CD4-positive, CD25-positive, alpha-beta regulatory T cell (primary cell): ENCODE measurements at regions not wholly inside any gene's neighbourhood (a gene's known extent, or its start where the extent isn't known, plus 50 kb on each side); places are given as distances from the start of the nearest gene placed in this dataset.

Source experiments
- ATAC-seq, 2 donors: fragments of 150-1000 bp; cut with Tn5 transposase; one replicate each; pipeline ENCODE4 v1.10.0; 2021; ENCODE audit warnings: low read depth in 2 of 2, moderate number of reproducible peaks in 2 of 2, moderate library complexity in 1 of 2
- DNase-seq, 3 donors: peaks; one replicate each; pipeline versions ENCODE4 v3.0.0 to v3.0.0-alpha.2; 2012 to 2022; ENCODE audit warnings: mixed read lengths in 1 of 3
- H3K27ac ChIP-seq: one replicate; pipeline ENCODE4 v1.7.0; 2013; ENCODE audit warnings: mild to moderate bottlenecking, low read length; ENCODE audit not compliant: insufficient read depth, poor library complexity, severe bottlenecking
- H3K27me3 ChIP-seq: one replicate; pipeline ENCODE4 v1.7.0; 2013; ENCODE audit warnings: low read length; ENCODE audit not compliant: control insufficient read depth, insufficient read depth
- H3K36me3 ChIP-seq: one replicate; pipeline ENCODE4 v1.7.0; 2013; ENCODE audit warnings: mild to moderate bottlenecking, low read length, moderate library complexity; ENCODE audit not compliant: control insufficient read depth, insufficient read depth
- H3K4me1 ChIP-seq: 2 replicates; pipeline ENCODE4 v1.7.0; 2013; ENCODE audit warnings: mild to moderate bottlenecking, low read length; ENCODE audit not compliant: insufficient read depth, control insufficient read depth, poor library complexity, severe bottlenecking
- H3K4me3 ChIP-seq: one replicate; pipeline ENCODE4 v1.7.0; 2013; ENCODE audit warnings: low read depth, mild to moderate bottlenecking, low read length, moderate library complexity
- H3K9me3 ChIP-seq, 2 experiments: 1 replicate in 1 of 2; 2 replicates in 1 of 2; pipeline ENCODE4 v1.7.0; 2013; ENCODE audit warnings: low read length in 2 of 2, mild to moderate bottlenecking in 1 of 2, moderate library complexity in 1 of 2; ENCODE audit not compliant: control insufficient read depth in 2 of 2
- H3K27ac Mint-ChIP-seq, 3 donors: one replicate each; pipeline ENCODE4 v1.8.0; 2020 to 2022; ENCODE audit warnings: mild to moderate bottlenecking in 3 of 3, mixed read lengths in 3 of 3, moderate library complexity in 2 of 3
- H3K27me3 Mint-ChIP-seq: one replicate; pipeline ENCODE4 v1.8.0; 2022; ENCODE audit warnings: mild to moderate bottlenecking, mixed read lengths
- H3K36me3 Mint-ChIP-seq: one replicate; pipeline ENCODE4 v1.8.0; 2020; ENCODE audit warnings: mixed read lengths
- H3K4me1 Mint-ChIP-seq, 4 donors: one replicate each; pipeline ENCODE4 v1.8.0; 2020 to 2022; ENCODE audit warnings: mixed read lengths in 4 of 4, mild to moderate bottlenecking in 1 of 4
- H3K4me3 Mint-ChIP-seq, 4 donors: one replicate each; pipeline ENCODE4 v1.8.0; 2020 to 2022; ENCODE audit warnings: mild to moderate bottlenecking in 4 of 4, mixed read lengths in 4 of 4, moderate library complexity in 3 of 4
- H3K9me3 Mint-ChIP-seq, 7 donors: one replicate each; pipeline ENCODE4 v1.8.0; 2020 to 2022; ENCODE audit warnings: mixed read lengths in 7 of 7, mild to moderate bottlenecking in 3 of 7, moderate library complexity in 2 of 7

DNA sequence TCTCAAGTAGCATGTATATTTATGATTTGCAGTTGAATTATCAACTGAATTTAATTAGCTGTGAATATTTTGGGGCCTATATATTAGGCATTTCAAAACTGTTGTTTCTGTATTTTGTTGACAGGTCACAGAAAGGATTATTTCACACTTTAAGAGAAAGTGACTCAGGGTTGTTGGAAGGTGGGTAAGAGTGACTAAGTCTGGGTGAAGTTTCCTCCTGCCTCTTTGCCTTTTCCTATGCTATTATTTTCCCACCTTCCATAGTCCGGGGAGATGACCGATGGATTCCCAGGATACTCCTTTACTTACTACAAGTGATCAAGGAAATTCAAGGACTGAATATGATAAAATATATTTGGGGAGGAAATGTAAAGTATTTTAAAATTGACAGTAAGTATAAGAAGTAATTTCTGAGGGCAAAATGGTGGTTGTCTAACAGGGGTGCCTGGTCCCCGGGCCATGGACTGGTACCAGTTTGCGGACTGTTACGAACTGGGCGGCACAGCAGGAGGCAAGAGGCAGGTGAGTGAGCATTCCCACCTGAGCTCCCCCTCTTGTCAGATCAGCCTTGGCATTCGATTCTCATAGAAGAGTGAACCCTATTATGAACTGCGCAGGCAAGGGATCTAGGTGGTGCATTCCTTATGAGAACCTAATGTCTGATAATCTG, 175.5 kb upstream of the GPRIN3 start:
- H3K4me1 ChIP-seq: no peaks in the 10 kb centered on the region
- Mint-ChIP-seq H3K4me1 (no peaks in the 10 kb centered on the region), H3K27me3 (peaks cover 20% of the 10 kb centered on the region), H3K27ac (no peak overlapping the region), H3K9me3 (peaks cover 0 to 8% (median 0%) of the 10 kb centered on the region in 7 donors), H3K4me3 (no peak overlapping the region), H3K36me3 (no peaks in the 10 kb centered on the region)
- no peak overlapping the region for H3K27ac ChIP-seq
- peaks cover 2% of the 10 kb centered on the region for H3K27me3 ChIP-seq
- no peaks in the 10 kb centered on the region for H3K9me3 ChIP-seq
- ATAC-seq (no peak), DNase-seq (no peak)
- H3K36me3 ChIP-seq: no peaks in the 10 kb centered on the region
- no peak overlapping the region for H3K4me3 ChIP-seq

DNA sequence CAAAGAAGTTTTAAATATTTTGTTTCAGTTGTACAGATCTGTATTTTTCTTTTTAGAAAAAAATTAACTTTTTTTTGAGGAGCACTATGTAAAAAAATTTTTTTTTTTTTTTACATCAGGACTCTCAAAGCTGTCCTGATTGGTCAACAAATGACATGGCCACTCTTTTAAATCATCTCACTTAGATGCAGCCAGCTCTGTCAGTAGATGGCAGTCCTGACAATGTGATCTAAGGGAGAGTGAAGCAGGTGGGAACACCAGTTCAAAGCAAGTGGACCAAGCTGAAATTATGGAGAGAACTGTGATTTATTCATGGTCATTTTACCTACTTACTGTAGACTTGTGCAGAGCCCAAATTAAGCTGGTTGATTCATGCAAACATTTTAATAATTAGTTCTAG, 174.7 kb upstream of the GPRIN3 start:
- ATAC-seq (no peak), DNase-seq (peak in 1 of 3 donors; percentile 29)
- no peaks in the 10 kb centered on the region for H3K9me3 ChIP-seq
- no peaks in the 10 kb centered on the region for H3K4me1 ChIP-seq
- peaks cover 20% of the 10 kb centered on the region for H3K27me3 Mint-ChIP-seq
- no peaks in the 10 kb centered on the region for H3K36me3 ChIP-seq
- H3K9me3 Mint-ChIP-seq: peaks cover 0 to 8% (median 0%) of the 10 kb centered on the region in 7 donors
- no peak overlapping the region for H3K4me3 ChIP-seq
- H3K36me3 Mint-ChIP-seq: no peaks in the 10 kb centered on the region
- H3K4me1 Mint-ChIP-seq: no peaks in the 10 kb centered on the region
- H3K27ac Mint-ChIP-seq: no peak overlapping the region
- H3K27me3 ChIP-seq: peaks cover 2% of the 10 kb centered on the region
- H3K4me3 Mint-ChIP-seq: no peak overlapping the region
- H3K27ac ChIP-seq: no peak overlapping the region

DNA sequence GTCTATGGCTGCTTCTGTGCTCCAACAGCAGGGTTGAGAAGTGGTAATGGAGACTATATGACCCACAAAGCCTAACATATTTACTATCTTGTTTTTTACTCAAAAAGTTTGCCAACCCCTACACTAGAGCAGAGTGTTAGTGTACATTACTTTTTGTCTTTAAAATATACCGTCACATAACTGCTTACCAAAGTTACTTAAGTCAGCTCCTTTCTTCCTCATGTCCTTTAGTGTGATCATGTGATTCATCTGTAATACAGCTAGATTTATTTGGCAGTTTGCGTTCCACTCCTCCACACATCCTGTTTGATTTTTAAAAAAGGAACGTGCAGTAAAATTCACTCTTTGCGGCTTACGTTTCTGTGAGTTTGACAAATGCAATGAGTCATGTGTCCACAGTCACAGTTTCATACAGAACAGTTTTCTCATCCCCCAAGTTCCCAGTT, 162.4 kb upstream of the GPRIN3 start:
- no peaks in the 10 kb centered on the region for H3K27me3 ChIP-seq
- peak; percentile 85 to 91 for ATAC-seq
- Mint-ChIP-seq H3K9me3 (no peaks in the 10 kb centered on the region), H3K27me3 (no peaks in the 10 kb centered on the region), H3K36me3 (no peaks in the 10 kb centered on the region), H3K27ac (peak overlapping the region in 2 of 3 donors; percentile 3 to 80), H3K4me3 (peak overlapping the region in 3 of 4 donors; percentile 37 to 81 (median 43)), H3K4me1 (peaks cover 0 to 23% (median 16%) of the 10 kb centered on the region in 4 donors)
- peaks cover 7% of the 10 kb centered on the region for H3K4me1 ChIP-seq
- H3K9me3 ChIP-seq: no peaks in the 10 kb centered on the region
- H3K4me3 ChIP-seq: peak overlapping the region; percentile 62
- H3K27ac ChIP-seq: no peak overlapping the region
- H3K36me3 ChIP-seq: no peaks in the 10 kb centered on the region
- peak in 2 of 3 donors; percentile 30 to 81 for DNase-seq

DNA sequence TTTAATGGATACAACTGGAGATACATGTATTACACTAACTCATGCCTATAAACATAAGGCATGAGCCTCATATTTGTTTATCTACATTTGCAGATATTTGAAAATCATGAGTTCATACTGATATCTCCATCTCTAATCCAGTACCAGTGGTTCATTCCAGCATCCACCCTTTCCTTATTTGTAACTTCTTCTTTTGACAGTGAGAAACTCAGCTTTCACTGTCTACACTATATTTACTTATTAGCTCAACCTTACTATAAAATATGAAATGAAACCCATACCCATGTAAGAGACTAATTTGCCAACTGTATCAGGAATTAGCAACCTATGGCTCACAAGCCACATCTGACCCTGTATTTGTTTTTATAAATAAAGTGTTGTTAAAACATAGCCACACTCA, 161.9 kb upstream of the GPRIN3 start:
- no peak overlapping the region for H3K27ac ChIP-seq
- no peaks in the 10 kb centered on the region for H3K36me3 Mint-ChIP-seq
- peak overlapping the region; percentile 62 for H3K4me3 ChIP-seq
- ATAC-seq (no peak), DNase-seq (no peak)
- peaks cover 7% of the 10 kb centered on the region for H3K4me1 ChIP-seq
- H3K4me3 Mint-ChIP-seq: no peak overlapping the region
- no peaks in the 10 kb centered on the region for H3K9me3 ChIP-seq
- H3K27me3 ChIP-seq: no peaks in the 10 kb centered on the region
- no peaks in the 10 kb centered on the region for H3K36me3 ChIP-seq
- no peaks in the 10 kb centered on the region for H3K9me3 Mint-ChIP-seq
- H3K27ac Mint-ChIP-seq: peak overlapping the region in 2 of 3 donors; percentile 3 to 80
- peaks cover 0 to 23% (median 16%) of the 10 kb centered on the region in 4 donors for H3K4me1 Mint-ChIP-seq
- H3K27me3 Mint-ChIP-seq: no peaks in the 10 kb centered on the region

DNA sequence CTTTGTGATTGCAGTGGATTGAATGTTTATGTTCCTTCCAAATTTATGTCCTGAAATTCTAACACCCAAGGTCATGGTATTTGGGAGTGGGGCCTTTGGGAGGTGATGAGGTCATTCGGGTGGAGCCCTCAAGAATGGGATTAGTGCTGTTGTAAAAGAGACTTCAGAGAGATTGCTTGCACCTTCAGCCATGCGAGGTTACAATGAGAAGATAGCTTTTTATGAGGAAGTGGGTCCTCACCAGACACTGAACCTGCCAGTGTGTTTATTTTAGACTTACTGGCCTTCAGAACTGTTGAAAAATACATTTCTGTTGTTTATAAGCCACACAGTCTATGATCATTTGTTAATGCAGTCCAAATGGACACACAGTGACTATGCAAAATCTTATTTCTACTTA, 161.0 kb upstream of the GPRIN3 start:
- H3K4me3 Mint-ChIP-seq: no peak overlapping the region
- H3K9me3 ChIP-seq: no peaks in the 10 kb centered on the region
- H3K36me3 Mint-ChIP-seq: no peaks in the 10 kb centered on the region
- DNase-seq (no peak), ATAC-seq (no peak)
- H3K27me3 Mint-ChIP-seq: no peaks in the 10 kb centered on the region
- no peak overlapping the region for H3K4me3 ChIP-seq
- no peak overlapping the region for H3K27ac Mint-ChIP-seq
- no peaks in the 10 kb centered on the region for H3K36me3 ChIP-seq
- H3K4me1 Mint-ChIP-seq: peaks cover 0 to 23% (median 16%) of the 10 kb centered on the region in 4 donors
- peaks cover 7% of the 10 kb centered on the region for H3K4me1 ChIP-seq
- H3K27me3 ChIP-seq: no peaks in the 10 kb centered on the region
- no peaks in the 10 kb centered on the region for H3K9me3 Mint-ChIP-seq
- H3K27ac ChIP-seq: no peak overlapping the region

DNA sequence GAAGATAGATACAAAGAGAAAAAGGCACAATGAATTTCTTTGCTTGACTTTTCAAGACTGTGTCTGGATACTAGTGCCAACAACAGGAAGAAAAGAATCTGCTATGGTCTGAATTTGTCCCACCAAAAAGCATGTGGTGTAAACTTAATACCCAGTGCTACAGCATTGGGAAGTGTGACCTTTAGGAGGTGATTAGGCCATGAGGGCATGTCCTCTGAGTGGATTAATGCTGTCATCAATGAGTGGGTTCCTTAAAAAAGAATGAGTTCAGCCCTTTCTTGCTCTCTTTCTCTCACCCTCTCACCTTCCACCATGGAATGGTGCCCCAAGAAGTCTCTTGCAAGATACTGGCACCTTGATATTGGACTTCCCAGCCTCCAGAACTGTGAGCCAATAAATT, 155.7 kb upstream of the GPRIN3 start:
- Mint-ChIP-seq H3K4me3 (no peak overlapping the region), H3K4me1 (peaks cover 0 to 1% (median 0%) of the 10 kb centered on the region in 4 donors), H3K27me3 (no peaks in the 10 kb centered on the region), H3K27ac (no peak overlapping the region), H3K36me3 (no peaks in the 10 kb centered on the region), H3K9me3 (peaks cover 0 to 2% (median 0%) of the 10 kb centered on the region in 7 donors)
- Histone ChIP-seq H3K4me3 (no peak overlapping the region), H3K36me3 (no peaks in the 10 kb centered on the region), H3K4me1 (no peaks in the 10 kb centered on the region), H3K9me3 (no peaks in the 10 kb centered on the region), H3K27ac (no peak overlapping the region), H3K27me3 (no peaks in the 10 kb centered on the region)
- no peak for DNase-seq
- ATAC-seq: no peak

DNA sequence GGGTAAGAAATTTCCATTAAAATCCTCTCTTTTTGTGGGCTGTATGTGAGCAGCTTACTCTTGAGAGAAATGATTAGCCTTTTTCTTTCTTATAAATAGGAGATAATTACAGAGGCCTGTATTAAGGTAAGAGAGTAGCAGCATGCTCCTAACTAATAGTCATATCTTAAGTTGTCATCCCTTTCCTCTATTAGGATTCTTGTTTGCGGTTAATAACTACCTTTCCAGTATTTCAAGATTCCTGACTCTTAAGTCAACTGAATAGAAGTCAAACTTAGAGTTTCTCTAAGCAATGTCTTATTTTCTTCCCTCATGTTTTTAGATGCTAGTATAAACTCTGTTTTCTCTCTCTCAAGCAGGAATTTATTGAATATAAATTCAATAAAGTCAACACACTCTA, 139.9 kb upstream of the GPRIN3 start:
- Histone ChIP-seq H3K36me3 (no peaks in the 10 kb centered on the region), H3K4me1 (no peaks in the 10 kb centered on the region), H3K9me3 (peaks cover 11 to 20% of the 10 kb centered on the region in 2 experiments), H3K4me3 (no peak overlapping the region), H3K27me3 (peaks cover 3% of the 10 kb centered on the region), H3K27ac (no peak overlapping the region)
- Mint-ChIP-seq H3K27me3 (peaks cover 5% of the 10 kb centered on the region), H3K4me1 (no peaks in the 10 kb centered on the region), H3K36me3 (peaks cover 6% of the 10 kb centered on the region), H3K27ac (no peak overlapping the region), H3K4me3 (no peak overlapping the region), H3K9me3 (peaks cover 2 to 20% (median 8%) of the 10 kb centered on the region in 7 donors)
- ATAC-seq (no peak), DNase-seq (no peak)

DNA sequence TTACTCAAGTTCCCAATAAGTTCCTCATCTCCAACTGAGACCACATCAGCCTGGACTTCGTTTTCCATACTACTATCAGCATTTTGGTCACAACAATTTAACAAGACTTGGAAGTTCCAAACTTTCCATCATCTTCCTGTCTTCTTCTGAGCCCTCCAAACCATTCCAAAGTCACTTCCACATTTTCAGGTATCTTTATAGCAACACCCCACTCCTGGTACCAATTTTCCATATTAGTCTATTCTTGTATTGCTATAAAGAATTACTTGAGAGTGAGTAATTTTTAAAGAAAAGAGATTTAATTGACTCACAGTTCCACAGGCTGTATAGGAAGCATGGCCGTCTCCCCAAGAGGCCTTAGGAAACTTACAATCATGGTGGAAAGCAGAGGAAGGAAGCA, 138.6 kb upstream of the GPRIN3 start:
- Histone ChIP-seq H3K4me3 (no peak overlapping the region), H3K36me3 (no peaks in the 10 kb centered on the region), H3K9me3 (peaks cover 11 to 20% of the 10 kb centered on the region in 2 experiments), H3K27me3 (peaks cover 3% of the 10 kb centered on the region), H3K27ac (no peak overlapping the region), H3K4me1 (no peaks in the 10 kb centered on the region)
- H3K4me3 Mint-ChIP-seq: no peak overlapping the region
- DNase-seq: no peak
- no peaks in the 10 kb centered on the region for H3K4me1 Mint-ChIP-seq
- no peak overlapping the region for H3K27ac Mint-ChIP-seq
- ATAC-seq: no peak
- H3K36me3 Mint-ChIP-seq: peaks cover 6% of the 10 kb centered on the region
- H3K27me3 Mint-ChIP-seq: peaks cover 5% of the 10 kb centered on the region
- H3K9me3 Mint-ChIP-seq: peaks cover 2 to 20% (median 8%) of the 10 kb centered on the region in 7 donors
